ENCODE measurements at regions not wholly inside any gene's neighbourhood (a gene's known extent, or its start where the extent isn't known, plus 50 kb on each side); places are given as distances from the start of the nearest gene placed in this dataset.
"Not testable (repeated sequence)": the region's sequence is repeated elsewhere in the genome, so short reads cannot be mapped to it uniquely, and the experiment has no call there.

GRCh38 chr14:105962532-105962931 is 436.1 kb downstream of the TMEM121 start:
- H3K4me3 ChIP-seq (replicated peaks; ENCODE audit: low read depth, low read length) = no peak overlapping the region
- TF ChIP-seq, protein P1, sequence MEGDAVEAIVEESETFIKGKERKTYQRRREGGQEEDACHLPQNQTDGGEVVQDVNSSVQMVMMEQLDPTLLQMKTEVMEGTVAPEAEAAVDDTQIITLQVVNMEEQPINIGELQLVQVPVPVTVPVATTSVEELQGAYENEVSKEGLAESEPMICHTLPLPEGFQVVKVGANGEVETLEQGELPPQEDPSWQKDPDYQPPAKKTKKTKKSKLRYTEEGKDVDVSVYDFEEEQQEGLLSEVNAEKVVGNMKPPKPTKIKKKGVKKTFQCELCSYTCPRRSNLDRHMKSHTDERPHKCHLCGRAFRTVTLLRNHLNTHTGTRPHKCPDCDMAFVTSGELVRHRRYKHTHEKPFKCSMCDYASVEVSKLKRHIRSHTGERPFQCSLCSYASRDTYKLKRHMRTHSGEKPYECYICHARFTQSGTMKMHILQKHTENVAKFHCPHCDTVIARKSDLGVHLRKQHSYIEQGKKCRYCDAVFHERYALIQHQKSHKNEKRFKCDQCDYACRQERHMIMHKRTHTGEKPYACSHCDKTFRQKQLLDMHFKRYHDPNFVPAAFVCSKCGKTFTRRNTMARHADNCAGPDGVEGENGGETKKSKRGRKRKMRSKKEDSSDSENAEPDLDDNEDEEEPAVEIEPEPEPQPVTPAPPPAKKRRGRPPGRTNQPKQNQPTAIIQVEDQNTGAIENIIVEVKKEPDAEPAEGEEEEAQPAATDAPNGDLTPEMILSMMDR (IDR thresholded peaks at IDR 0.05; ENCODE audit: low read depth, low read length, missing control alignments) = no peak
- DNase-seq (ENCODE audit: extremely low read depth, low read depth) = no peak

DNA sequence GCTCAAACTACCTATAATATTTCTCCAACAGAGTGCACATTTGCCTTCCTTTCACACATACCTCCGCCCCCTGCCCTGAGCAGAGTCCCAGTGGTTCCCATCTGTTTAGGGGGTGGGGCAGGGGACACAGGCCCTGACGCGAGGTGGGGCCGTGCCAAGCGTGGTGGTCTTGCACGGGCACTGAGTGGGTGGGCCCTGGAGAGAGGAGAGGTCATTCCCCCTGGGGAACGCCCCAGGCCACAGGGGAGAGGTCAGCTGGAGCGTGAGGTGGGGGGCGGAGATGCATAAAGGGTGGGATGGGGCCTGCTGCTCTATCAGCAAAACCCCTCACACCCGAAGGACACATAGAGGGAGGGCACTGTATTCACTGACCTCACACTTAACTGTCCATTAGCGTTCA is 441.9 kb downstream of the TMEM121 start:
- TF ChIP-seq, protein P1 (IDR thresholded peaks at IDR 0.05; ENCODE audit: low read depth, low read length, missing control alignments) = no peak
- no peak for DNase-seq (ENCODE audit: extremely low read depth, low read depth)
- H3K4me3 ChIP-seq (replicated peaks; ENCODE audit: low read depth, low read length) = no peak overlapping the region

DNA sequence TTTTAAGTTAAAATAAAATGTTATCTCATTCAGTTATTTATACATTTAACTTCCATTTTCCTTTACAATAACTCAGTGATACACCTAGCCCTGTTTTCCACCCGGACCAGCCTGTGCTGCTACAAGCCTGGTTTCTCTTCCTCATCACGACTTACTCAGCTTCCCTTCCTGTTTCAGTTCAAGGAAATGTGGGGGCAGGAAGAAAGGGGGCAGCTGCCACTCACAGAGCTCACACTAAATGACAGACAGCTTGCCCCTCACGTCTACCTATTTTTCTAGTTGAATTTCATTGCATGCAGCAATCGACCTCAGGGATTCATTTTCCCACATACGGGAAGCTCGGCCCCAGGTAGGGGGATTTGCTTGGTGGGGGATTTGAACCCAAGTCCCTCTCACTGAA is 442.6 kb downstream of the TMEM121 start:
- DNase-seq (ENCODE audit: extremely low read depth, low read depth); H3K4me3 ChIP-seq (replicated peaks; ENCODE audit: low read depth, low read length): not testable (repeated sequence)

GRCh38 chr14:105970821-105971220 is 444.4 kb downstream of the TMEM121 start:
- H3K4me3 ChIP-seq (replicated peaks; ENCODE audit: low read depth, low read length); DNase-seq (ENCODE audit: extremely low read depth, low read depth): not testable (repeated sequence)

GRCh38 chr14:105971593-105972500 is 445.5 kb downstream of the TMEM121 start:
- TF ChIP-seq, protein P1 (IDR thresholded peaks at IDR 0.05; ENCODE audit: low read depth, low read length, missing control alignments) = no peak
- H3K4me3 ChIP-seq (replicated peaks; ENCODE audit: low read depth, low read length) = no peak overlapping the region
- no peak for DNase-seq (ENCODE audit: extremely low read depth, low read depth)

DNA sequence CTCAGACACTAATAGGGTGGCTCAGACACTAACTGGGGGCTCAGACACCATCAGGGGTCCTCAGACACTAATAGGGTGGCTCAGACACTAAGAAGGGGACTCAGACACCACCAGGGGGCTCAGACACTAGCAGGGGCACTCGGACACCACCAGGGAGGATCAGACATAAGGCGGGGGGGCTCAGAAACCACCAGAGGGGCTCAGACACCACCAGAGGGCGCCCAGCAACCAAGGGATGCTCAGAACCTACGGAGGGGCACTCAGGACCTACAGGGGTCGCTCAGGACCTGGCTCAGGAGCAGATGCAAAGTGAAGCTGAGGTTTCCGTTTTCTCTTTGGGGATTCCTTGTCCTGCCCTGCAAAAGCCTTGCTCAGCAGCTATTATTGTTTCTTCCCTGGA is 448.5 kb downstream of the TMEM121 start:
- TF ChIP-seq, protein P1 (IDR thresholded peaks at IDR 0.05; ENCODE audit: low read depth, low read length, missing control alignments) = no peak
- H3K4me3 ChIP-seq (replicated peaks; ENCODE audit: low read depth, low read length) = no peak overlapping the region
- DNase-seq (ENCODE audit: extremely low read depth, low read depth) = no peak

DNA sequence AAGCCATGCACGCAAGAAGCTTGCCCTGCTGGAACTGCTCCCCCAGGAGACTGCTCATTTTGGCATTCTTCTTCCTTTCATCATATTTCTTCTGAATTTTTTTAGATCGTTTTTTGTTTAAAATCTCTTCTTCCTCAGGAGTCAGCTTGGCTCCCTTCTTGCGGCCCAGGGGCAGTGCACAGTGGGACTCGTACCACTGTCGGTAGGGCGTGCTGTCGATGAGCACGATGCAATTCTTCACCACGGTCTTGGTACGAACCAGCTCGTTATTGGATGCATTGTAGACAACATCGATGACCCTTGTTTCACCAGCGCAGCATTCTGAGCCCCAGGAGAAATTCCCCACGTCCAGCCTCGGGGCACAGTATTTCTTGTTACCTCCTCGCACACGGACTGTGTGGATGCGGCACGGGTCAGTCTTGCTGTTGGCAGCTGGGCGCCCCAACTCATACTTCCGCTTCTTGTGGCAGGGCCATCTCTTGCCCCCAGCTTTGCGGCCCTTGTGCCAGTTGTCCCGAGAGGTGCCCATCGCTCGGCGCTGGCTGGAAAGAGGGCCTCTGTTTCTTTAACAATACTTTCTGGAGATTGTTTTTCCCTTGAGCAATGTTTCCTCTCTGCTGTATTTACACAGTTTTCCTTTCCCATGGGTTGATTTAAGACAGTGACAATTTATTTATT is 452.4 kb downstream of the TMEM121 start:
- DNase-seq (ENCODE audit: extremely low read depth, low read depth) = no peak
- TF ChIP-seq, protein P1 (IDR thresholded peaks at IDR 0.05; ENCODE audit: low read depth, low read length, missing control alignments) = no peak
- H3K4me3 ChIP-seq (replicated peaks; ENCODE audit: low read depth, low read length) = no peak overlapping the region

Measured in HFF-Myc (cell line).